KMS-11 (cell line): ENCODE measurements at regions not wholly inside any gene's neighbourhood (a gene's known extent, or its start where the extent isn't known, plus 50 kb on each side); places are given as distances from the start of the nearest gene placed in this dataset.

ENCODE experiments used
- H2AFZ ChIP-seq: fragments of 200-600 bp; sonication (generic); 2 replicates; pipeline ENCODE4 v1.6.1; 2016; ENCODE audit warnings: antibody characterized with exemption, mixed run types, low read depth
- H3K27ac ChIP-seq: fragments of 200-600 bp; sonication (generic); 2 replicates; pipeline ENCODE4 v1.6.1; 2016; ENCODE audit warnings: mild to moderate bottlenecking, mixed run types
- H3K27me3 ChIP-seq: fragments of 200-600 bp; sonication (generic); 2 replicates; pipeline ENCODE4 v1.6.1; 2017; ENCODE audit warnings: mild to moderate bottlenecking, low read depth, mixed run types, moderate library complexity; ENCODE audit not compliant: insufficient read depth
- H3K36me3 ChIP-seq: fragments of 200-600 bp; sonication (generic); 2 replicates; pipeline ENCODE4 v1.6.1; 2017; ENCODE audit warnings: mild to moderate bottlenecking, mixed run types; ENCODE audit not compliant: insufficient read depth
- H3K4me1 ChIP-seq: fragments of 200-600 bp; sonication (generic); 2 replicates; pipeline ENCODE4 v1.6.1; 2016; ENCODE audit warnings: mild to moderate bottlenecking, low read depth, mixed run types; ENCODE audit not compliant: poor library complexity, severe bottlenecking
- H3K4me2 ChIP-seq: fragments of 200-600 bp; sonication (generic); 2 replicates; pipeline ENCODE4 v1.7.0; 2016; ENCODE audit warnings: mild to moderate bottlenecking, mixed run types
- H3K4me3 ChIP-seq: fragments of 200-600 bp; sonication (generic); IDR thresholded peaks from 2 replicates; pipeline ENCODE4 v1.6.1; 2017; ENCODE audit warnings: low read depth, low read length, mixed read lengths; ENCODE audit not compliant: insufficient read depth
- H3K79me2 ChIP-seq: fragments of 200-600 bp; sonication (generic); 2 replicates; pipeline ENCODE4 v1.6.1; 2016; ENCODE audit warnings: low read depth, mixed run types; ENCODE audit not compliant: insufficient read depth
- H3K9ac ChIP-seq: fragments of 200-600 bp; sonication (generic); 2 replicates; pipeline ENCODE4 v1.6.1; 2016; ENCODE audit warnings: mild to moderate bottlenecking, mixed run types
- H4K20me1 ChIP-seq: fragments of 200-600 bp; sonication (generic); 2 replicates; pipeline ENCODE4 v1.6.1; 2016; ENCODE audit warnings: mild to moderate bottlenecking, mixed run types; ENCODE audit not compliant: insufficient read depth
- TF ChIP-seq, protein P1 (sequence below): fragments of 200-600 bp; sonication (generic); conservative IDR thresholded peaks from 2 replicates; pipeline ENCODE4 v1.6.1; 2017; ENCODE audit warnings: low read depth, mild to moderate bottlenecking, antibody characterized with exemption, low read length, moderate library complexity, mixed read lengths

DNA sequence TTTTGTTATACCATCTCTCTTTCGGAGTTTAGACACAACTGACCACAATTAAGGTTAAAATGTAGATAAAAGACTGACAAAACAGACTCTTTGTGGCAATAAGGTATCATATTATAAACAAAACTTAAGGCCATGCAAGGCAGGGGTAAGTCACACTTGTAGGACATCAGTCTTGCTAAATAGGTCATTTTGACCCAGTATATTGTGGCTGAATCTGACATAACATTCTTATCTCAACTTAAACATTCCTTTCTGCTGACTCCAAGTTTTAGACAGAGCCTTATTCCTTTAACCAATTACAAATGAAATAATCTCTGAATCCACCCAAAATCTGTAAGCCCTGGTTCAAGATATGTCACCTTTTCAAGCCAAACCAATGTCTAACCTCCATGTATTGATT lies 733.4 kb upstream of the B3GALT2 start:
- TF ChIP-seq, protein P1, sequence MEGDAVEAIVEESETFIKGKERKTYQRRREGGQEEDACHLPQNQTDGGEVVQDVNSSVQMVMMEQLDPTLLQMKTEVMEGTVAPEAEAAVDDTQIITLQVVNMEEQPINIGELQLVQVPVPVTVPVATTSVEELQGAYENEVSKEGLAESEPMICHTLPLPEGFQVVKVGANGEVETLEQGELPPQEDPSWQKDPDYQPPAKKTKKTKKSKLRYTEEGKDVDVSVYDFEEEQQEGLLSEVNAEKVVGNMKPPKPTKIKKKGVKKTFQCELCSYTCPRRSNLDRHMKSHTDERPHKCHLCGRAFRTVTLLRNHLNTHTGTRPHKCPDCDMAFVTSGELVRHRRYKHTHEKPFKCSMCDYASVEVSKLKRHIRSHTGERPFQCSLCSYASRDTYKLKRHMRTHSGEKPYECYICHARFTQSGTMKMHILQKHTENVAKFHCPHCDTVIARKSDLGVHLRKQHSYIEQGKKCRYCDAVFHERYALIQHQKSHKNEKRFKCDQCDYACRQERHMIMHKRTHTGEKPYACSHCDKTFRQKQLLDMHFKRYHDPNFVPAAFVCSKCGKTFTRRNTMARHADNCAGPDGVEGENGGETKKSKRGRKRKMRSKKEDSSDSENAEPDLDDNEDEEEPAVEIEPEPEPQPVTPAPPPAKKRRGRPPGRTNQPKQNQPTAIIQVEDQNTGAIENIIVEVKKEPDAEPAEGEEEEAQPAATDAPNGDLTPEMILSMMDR = no peak
- no peaks in the 10 kb centered on the region for H3K36me3 ChIP-seq
- no peaks in the 10 kb centered on the region for H3K27me3 ChIP-seq
- no peak overlapping the region for H2AFZ ChIP-seq
- no peaks in the 10 kb centered on the region for H3K79me2 ChIP-seq
- H4K20me1 ChIP-seq = no peaks in the 10 kb centered on the region
- H3K4me1 ChIP-seq = no peaks in the 10 kb centered on the region
- H3K4me3 ChIP-seq = no peak overlapping the region
- H3K9ac ChIP-seq = no peak overlapping the region
- H3K4me2 ChIP-seq = no peak overlapping the region
- H3K27ac ChIP-seq = no peak overlapping the region

GRCh38 chr1:193916452-193916851 lies 730.0 kb upstream of the B3GALT2 start:
- Histone ChIP-seq H3K4me2 (no peak overlapping the region), H3K9ac (no peak overlapping the region), H3K79me2 (no peaks in the 10 kb centered on the region), H4K20me1 (no peaks in the 10 kb centered on the region), H3K27ac (no peak overlapping the region), H3K4me3 (no peak overlapping the region), H2AFZ (no peak overlapping the region), H3K27me3 (no peaks in the 10 kb centered on the region), H3K36me3 (no peaks in the 10 kb centered on the region), H3K4me1 (no peaks in the 10 kb centered on the region)
- TF ChIP-seq, protein P1 = no peak

DNA sequence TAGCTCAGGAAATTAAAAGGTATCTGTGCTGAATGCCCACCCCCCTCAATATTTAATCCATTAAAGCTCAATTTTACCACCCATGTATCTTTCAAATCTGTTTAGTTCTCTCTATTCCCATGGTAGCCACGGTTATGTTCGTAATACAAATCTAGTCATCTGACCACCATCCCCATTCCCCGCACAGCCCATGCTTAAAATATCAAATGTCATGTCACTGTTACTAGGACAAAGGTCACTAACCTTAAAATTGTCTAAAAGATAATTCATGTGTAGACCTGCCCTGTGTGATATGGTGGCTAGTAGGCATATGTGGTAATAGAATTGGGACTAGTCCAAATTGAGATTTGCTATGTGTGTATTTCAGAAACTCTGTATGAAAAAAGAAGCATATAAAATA lies 728.5 kb upstream of the B3GALT2 start:
- no peaks in the 10 kb centered on the region for H3K79me2 ChIP-seq
- TF ChIP-seq, protein P1 = no peak
- H2AFZ ChIP-seq = no peak overlapping the region
- no peak overlapping the region for H3K9ac ChIP-seq
- no peaks in the 10 kb centered on the region for H3K27me3 ChIP-seq
- no peak overlapping the region for H3K4me3 ChIP-seq
- no peaks in the 10 kb centered on the region for H3K4me1 ChIP-seq
- no peaks in the 10 kb centered on the region for H4K20me1 ChIP-seq
- no peak overlapping the region for H3K27ac ChIP-seq
- H3K36me3 ChIP-seq = no peaks in the 10 kb centered on the region
- no peak overlapping the region for H3K4me2 ChIP-seq

- Histone ChIP-seq H3K27me3 (no peaks in the 10 kb centered on the region), H2AFZ (no peak overlapping the region), H3K9ac (no peak overlapping the region), H3K27ac (no peak overlapping the region), H3K4me3 (no peak overlapping the region), H3K36me3 (no peaks in the 10 kb centered on the region), H4K20me1 (no peaks in the 10 kb centered on the region), H3K4me2 (no peak overlapping the region), H3K79me2 (no peaks in the 10 kb centered on the region), H3K4me1 (no peaks in the 10 kb centered on the region)
- TF ChIP-seq, protein P1 = no peak
Observed at GRCh38 chr1:193909406-193910082, 723.1 kb upstream of the B3GALT2 start.
